ENCODE measurements at regions not wholly inside any gene's neighbourhood (a gene's known extent, or its start where the extent isn't known, plus 50 kb on each side); places are given as distances from the start of the nearest gene placed in this dataset.

DNA sequence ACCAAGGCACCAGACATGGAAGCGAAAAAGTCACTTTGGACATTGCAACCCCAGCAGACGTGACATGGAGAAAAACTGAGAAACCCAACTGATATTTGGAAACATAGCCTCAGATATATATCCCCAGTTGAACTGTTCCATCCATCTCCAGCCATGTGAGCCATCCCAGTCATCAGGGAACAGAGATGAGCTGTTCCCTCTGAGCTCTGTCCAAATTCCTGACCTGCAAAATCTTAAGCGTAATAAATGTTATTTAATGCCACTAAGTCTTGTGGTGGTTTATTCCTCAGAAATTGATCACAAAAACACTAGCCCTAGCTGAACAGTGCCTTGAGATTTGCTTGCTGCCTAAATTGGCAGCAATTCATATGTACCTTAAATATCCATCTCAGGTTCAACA is 182.8 kb downstream of the NRP2 start:
- TF ChIP-seq POLR2AphosphoS5 (IDR thresholded peaks at IDR 0.05; ENCODE audit: low read depth, low read length) = no peak
- TF ChIP-seq, protein P1, sequence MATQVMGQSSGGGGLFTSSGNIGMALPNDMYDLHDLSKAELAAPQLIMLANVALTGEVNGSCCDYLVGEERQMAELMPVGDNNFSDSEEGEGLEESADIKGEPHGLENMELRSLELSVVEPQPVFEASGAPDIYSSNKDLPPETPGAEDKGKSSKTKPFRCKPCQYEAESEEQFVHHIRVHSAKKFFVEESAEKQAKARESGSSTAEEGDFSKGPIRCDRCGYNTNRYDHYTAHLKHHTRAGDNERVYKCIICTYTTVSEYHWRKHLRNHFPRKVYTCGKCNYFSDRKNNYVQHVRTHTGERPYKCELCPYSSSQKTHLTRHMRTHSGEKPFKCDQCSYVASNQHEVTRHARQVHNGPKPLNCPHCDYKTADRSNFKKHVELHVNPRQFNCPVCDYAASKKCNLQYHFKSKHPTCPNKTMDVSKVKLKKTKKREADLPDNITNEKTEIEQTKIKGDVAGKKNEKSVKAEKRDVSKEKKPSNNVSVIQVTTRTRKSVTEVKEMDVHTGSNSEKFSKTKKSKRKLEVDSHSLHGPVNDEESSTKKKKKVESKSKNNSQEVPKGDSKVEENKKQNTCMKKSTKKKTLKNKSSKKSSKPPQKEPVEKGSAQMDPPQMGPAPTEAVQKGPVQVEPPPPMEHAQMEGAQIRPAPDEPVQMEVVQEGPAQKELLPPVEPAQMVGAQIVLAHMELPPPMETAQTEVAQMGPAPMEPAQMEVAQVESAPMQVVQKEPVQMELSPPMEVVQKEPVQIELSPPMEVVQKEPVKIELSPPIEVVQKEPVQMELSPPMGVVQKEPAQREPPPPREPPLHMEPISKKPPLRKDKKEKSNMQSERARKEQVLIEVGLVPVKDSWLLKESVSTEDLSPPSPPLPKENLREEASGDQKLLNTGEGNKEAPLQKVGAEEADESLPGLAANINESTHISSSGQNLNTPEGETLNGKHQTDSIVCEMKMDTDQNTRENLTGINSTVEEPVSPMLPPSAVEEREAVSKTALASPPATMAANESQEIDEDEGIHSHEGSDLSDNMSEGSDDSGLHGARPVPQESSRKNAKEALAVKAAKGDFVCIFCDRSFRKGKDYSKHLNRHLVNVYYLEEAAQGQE (IDR thresholded peaks at IDR 0.05; ENCODE audit: low read depth) = no peak
- TF ChIP-seq CEBPB (IDR thresholded peaks at IDR 0.05; ENCODE audit: low read depth) = no peak
- TF ChIP-seq EGR1 (IDR thresholded peaks at IDR 0.05; ENCODE audit: low read depth) = no peak

Data from HCT116 (cell line).